HUDEP-2 (cell line): ENCODE measurements at regions not wholly inside any gene's neighbourhood (a gene's known extent, or its start where the extent isn't known, plus 50 kb on each side); places are given as distances from the start of the nearest gene placed in this dataset.

Source experiments
- DNase-seq, 76 experiments: peaks; one replicate each; lab custom pipeline; 2025; ENCODE audit not compliant: unreplicated experiment in 76 of 76; lab: John Stamatoyannopoulos, UW

DNA sequence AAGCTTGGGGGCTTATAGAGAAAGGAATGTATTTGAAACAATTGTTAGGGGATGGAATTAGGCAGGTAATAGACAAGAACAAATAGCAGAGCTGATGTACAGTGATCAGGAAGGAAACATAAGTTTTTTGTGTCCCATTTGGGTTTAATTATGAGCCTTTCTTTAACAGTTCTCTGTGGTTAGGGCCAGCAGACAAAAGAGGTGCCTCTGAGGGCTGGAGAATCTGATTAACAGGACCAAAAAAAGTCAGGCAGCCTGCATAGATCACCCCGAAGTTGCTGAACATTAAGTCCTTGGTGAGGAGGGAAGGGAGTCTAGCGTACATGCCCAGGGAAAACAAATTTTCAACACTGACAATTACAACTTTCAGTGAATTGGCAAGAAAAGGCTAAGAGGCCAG lies 88.6 kb upstream of the SPRED1 start:
- DNase-seq: no peak

DNA sequence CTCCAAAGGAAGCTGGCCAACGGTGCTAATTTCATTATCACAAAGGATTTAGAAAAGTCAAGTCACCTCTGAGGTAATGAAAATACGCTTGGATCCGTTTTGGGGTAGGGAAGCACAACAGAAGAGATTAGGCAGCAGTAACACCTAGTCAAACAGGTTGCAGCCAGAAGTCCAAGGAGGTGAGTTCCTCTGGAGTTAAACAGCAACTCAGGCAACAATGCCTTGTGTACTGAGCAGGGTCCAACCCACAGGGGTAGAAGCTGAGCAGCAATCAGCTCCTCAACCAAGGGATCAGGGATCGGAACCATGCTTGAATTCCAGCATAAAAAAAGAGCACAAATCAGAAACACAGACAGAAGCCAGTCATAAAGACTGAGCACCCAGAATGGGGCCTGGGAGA lies 88.1 kb upstream of the SPRED1 start:
- DNase-seq: no peak

DNA sequence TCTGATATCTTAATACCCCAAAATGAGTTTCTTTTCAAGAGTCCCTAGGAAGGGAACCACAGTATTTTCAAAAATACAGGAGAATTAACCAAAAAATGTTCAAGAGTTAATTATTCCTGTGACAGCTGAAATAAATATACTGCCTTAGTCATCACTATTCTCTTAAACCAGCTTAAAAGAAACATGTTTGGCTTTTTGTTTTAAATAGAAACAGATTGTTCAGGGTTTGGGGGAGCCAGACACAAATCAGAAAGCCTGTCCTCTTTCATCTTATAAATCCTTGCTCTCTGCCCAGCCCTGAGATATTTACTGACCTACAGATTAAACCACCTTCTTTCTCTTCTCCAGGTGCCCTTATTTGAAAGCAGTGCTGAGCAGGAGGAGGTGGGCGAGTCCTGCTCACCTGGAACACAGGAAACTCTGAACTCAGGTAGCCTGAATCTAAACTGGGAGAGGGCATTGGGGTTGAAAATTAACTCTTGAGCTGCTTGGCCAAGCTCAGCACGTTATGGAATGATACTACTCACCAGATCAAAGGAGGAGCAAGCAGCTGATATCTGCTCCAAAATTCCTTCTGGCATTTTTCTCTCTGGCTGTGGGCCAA lies 84.1 kb upstream of the SPRED1 start:
- DNase-seq: no peak

DNA sequence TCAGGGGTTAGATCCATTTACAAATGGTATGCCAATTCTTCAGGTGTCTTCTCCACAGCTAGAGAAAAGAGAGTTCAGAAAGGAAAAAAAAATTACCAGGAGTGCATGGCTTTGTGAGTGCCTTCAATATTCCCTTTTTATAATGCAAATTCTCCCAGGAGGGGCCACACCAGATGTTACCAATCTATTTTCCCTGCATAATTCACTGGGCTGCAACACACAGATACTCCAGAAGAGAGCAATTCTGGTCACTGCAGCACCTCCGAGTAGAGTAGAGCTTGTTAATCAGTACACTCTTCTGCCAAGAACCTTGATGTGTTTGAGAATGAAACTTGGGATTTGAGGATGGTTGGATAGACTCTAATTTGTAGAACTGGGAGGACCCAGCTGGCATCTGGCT lies 80.7 kb upstream of the SPRED1 start:
- no peak for DNase-seq

DNA sequence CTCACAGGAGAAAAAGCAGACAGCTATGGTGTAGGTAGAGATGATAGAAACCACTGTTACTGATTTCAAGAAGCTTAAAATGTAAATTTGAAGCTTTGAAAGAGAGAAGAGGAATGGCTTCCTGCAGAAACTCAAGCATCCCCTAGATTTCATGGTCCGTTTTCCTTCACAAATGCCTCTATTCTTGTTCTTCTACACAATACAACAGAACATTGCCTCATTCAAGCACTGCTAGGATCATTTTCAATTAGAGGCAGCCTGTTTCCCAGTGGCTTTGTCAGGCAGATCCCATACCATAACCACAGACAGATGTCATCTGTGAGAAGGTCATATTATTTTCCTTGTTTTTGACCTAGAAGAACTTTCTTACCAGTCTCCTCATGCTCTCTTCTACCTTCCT lies 77.9 kb upstream of the SPRED1 start:
- DNase-seq: no peak

DNA sequence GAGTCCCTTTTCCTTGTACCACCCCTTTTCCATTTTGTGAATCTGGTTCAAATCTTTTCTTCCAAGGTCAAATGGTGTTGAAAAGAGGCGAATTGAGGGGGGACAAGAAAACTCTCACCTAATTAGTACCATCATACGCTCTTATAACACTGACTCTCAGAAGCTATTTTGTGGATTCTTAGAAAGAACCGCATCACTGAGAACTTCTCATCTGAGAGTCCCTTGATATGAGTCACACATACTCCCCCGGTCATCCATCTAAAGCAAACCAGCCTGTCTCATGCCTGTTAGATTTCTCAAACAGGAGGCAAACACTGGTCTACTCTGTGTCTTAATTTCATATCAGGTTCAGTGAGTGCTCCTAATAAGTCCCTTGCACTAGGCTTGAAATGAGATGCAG lies 76.5 kb upstream of the SPRED1 start:
- peak in 5 of 76 experiments; percentile 1 to 34 (median 25) for DNase-seq

DNA sequence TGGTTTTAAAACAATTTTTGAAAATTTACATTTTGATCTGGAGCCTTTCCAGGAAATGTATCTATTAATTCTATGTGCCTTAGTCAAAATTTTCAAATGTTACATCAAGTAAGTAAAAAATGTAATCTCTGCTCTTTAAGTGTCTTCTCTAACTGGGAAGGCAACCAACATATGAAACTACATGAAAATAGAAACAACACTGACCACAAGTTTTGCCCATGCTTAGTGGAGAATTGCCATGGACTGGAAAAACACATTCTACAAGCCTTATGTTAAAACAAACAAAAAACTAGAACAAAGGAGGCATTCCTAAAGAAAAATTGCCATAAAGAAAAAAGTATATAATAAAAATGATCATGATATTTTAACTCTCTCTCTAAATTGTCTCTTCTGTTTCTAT lies 75.9 kb upstream of the SPRED1 start:
- DNase-seq: no peak

DNA sequence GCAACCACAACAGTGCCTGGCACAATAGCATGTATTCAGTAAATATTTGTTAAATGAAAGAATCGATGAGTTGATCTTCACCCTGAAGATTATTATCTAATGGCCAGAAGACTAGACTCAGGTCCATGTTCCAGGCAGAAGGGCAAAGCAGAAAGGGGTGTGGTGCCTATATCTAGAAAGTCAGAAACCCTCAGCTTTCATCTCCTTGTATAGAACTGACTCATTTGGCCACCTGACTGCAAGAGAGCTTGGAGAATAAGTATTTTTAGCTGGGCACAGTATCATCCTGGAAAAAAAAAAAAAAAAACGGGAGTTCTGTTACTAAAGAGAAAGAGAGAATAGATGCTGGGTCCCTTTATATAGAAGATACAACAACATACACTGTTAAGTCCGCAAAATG lies 69.7 kb upstream of the SPRED1 start:
- no peak for DNase-seq

DNA sequence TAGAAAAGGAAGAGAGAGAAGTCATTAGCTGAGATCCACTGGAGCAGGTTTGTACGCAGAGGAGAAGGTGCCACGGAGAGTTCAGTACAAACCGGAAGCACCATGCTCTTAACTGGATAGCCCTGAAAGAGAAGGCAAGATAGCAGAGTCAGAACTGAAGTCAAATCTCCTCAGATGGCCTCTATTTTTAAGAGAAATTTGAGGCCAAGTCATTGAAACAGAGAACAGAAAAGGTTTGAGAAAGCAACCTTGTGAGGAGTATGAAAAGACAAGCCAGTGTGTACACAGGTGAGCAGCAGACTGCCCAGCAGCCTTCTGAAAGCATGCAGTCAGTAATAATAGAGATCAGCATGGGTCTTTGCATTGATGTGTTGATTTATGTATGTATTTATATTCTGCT lies 66.1 kb upstream of the SPRED1 start:
- DNase-seq: no peak

DNA sequence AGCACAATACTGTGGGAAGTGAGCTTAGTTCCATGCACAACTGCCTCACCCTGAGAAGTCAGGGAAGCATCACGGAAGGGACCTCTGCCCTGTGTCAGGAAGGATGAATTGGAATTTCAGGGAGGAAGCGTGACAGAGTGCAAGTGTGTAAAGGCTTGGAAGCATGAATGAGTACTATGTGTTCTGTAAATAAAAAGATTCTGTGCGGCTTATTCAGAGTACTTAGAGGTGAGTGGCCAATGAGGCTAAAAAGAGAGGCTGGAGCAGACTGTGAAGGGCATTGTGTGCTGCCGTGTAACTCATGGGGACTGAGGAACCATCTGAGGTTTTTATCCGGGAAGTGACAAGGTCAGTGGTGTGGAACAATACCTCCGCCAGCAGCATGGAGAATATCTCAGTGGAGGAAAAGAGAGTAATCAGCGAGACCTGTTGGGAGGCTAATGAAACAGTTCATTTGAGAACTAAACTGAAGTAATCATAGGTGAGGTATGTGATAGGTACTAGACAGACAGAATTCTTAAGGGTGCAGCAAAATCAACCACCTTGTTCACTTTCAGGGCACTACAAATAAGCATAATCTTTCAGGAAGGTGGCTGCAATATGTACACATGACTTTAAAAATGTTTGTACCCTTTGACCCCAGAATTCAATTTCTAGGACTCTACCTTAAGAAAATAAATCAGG lies 64.9 kb upstream of the SPRED1 start:
- DNase-seq: no peak

DNA sequence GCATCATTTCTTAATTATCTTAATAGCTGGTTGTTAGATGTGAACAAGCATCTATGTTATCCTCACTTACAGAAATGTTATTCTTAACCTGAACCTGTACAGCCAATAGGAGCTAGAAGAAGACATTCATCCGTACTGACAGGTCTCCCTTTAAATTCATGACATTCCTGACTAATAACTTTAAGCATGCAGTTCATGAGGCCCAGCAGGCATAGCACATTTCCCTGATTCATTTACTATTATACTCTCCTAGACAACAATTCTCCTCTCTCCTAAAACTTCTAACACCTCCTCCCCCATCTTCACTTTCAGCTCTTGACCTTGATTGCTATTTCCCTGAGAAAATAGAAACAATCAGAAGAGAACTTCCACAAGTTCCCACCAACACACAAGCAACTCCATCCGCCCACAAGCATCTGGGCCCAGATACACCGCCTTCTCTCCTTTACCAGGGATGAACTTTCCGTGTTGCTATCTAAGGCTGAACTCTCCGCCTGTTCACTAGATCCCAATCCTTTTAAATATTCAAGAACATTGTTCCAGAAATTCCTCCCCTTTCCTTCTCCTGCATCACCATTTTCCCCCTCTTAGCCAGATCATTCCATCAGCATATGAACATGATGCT lies 62.9 kb upstream of the SPRED1 start:
- DNase-seq: no peak

DNA sequence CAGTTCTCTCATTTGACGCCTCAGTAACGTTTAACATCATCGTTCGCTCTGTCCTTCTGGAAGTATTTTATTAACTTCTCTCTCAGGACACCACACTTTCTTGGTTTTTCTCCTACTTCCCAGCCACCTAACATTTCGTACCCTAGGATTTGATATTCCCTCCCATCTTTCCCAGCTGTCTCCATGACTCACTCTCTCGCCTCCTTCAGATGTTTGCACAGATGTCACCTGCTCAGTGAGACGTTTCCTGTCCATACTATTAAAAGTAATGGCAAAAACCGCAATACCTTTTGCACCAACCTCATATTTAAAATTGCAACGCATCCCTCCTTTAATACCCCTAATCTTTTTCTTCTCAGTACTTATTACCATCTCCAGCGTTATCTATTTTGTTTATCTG lies 62.1 kb upstream of the SPRED1 start:
- no peak for DNase-seq

DNA sequence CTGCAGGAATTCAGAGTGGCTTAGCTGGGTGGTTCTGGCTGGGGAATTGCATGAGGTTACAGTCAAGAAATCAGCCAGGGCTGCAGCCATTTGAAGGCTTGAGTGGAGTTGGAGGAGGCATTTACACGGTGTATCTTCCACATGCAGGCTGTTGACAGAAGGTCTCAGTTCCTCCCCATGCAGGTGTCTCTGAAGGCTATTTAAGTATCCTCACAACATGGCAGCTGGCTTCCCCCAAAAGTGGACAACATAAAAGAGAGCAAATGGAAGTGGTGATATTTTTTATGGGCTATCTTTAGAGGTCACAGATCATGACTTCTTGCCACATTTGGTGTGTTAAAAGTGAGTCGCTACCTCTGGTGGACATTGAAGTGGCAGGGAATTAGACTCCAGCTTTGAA lies 60.1 kb upstream of the SPRED1 start:
- DNase-seq: no peak

DNA sequence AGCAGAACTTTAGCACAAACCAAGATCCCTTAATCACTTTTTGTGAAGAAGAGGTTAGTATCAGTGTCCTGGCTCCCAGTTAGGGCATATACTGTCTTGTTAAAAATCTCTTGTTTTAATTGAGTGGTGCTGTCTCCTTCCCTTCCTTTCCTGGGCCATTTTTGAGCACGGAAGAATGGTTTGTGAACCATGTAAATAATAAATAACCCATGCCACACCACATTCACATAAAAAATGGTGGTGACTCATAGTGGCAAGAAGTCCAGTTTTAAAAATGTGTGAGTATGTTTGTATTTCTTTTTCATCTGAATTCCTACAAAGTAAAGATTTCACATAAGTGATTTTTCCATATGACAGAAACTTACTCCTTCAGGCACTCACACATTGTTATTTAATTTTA lies 59.1 kb upstream of the SPRED1 start:
- no peak for DNase-seq

DNA sequence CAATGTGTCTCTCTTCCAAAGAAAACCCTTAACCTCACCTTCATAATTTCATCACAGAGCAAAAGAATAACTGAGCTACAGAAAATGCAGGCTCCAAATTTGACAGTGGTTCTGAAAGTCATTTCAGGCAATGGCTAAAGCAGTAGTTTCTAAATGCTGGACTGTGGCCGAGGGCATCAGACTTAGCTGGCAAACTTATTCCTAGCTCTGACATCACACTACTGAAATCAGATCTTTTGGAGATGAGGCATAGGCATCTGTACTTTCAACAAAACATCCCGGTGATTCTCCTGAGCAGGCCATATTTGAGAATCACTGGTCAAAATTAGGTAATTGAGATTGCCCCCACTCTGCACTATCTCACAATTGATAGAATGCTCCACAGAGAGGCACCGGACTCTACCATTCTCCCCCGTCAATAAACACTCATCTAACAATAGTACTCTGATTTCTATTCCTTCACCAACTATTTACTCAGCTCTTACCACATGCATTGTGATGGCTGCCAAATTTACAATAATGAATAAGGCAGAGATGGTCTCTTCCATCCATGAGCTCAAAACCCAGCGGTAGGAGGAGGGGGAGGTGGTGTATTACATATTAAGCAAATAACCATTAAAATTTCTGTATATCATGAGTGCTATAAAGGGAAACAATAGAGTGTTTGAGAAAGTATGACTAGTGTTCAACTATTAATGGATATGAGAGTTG lies 57.3 kb upstream of the SPRED1 start:
- no peak for DNase-seq

DNA sequence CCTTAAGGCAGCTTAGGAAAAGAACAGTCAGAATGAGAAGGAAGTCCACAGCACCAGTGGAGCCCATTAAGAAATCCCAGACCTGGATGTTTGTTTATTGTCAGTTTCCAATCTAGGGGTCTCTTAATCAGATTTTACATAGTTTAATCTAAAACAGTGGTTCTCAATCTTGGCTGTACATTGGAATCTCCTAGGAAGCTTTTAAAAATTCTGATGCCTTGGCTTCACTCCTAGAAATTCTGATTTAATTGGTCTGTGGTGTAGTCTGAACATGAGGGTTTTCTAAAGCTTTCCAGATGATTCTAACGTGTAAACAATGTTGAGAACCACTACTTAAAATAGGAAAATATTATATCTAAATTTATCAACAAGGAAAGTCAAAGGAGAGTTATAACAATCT lies 56.6 kb upstream of the SPRED1 start:
- no peak for DNase-seq

DNA sequence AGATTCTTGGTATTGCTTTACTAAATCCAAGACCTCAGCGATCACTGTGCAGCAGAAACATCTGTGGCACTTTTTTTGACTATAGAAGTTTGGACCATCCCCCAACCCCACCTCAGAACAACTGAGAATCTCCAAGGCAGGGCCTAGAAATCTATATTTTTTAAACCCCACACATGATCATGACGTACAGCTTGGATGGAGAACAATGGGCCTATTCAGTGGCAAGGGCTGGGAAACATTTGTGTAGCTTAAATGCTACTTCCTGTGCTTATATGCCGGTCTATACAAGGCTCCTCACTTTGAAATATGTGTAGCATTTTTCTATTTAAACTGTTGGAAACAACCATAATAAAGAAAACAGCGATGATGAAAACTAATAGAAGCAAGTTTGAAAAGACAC lies 55.1 kb upstream of the SPRED1 start:
- no peak for DNase-seq

DNA sequence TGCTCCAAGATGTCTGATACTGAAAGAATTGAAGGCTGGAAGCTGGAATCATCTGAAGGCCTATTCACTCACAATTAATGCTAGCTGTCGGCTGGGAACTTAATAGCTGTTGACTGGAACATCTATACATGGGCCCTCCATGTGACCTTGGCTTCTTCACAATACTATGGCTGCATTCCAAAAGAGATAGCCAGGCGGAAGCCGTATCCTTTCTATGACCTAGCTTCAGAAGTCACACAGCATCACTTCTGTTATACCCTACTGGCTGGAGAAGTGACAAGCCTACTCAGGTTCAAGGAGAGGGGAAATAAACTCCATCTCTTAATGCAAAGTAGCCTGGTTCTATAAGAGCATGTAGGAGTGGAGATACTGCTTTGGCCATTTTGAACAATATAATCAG lies 50.9 kb upstream of the SPRED1 start:
- peak in 1 of 76 experiments; percentile 11 for DNase-seq

DNA sequence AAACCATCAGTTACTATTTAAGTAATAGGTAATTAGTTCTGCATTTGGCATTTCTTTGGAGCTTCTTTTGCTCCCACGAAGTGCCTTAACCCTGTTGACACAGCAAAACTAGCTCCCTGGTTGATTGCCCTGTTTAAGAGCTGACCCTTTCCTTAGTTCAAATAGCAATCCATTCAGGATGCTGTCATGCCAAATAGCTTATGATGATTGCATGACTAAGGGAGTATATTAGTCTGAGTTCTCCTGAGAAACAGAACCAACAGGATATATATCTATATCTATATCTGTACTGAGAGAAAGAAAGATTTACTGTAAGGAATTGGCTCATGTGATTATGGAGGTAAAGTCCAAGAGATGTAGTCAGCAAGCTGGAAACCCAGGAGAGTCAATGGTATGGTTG lies 50.3 kb upstream of the SPRED1 start:
- DNase-seq: no peak
